HG03196 (cell line): ENCODE measurements at regions not wholly inside any gene's neighbourhood (a gene's known extent, or its start where the extent isn't known, plus 50 kb on each side); places are given as distances from the start of the nearest gene placed in this dataset.
"Not testable (repeated sequence)": the region's sequence is repeated elsewhere in the genome, so short reads cannot be mapped to it uniquely, and the experiment has no call there.

Experiments used
- ATAC-seq: cut with Tn5 transposase; IDR thresholded peaks from one replicate; pipeline ENCODE4 v1.9.1; 2021; ENCODE audit not compliant: unreplicated experiment

GRCh38 chr6:90375681-90376439 is 79.2 kb upstream of the BACH2 start:
- no peak for ATAC-seq

DNA sequence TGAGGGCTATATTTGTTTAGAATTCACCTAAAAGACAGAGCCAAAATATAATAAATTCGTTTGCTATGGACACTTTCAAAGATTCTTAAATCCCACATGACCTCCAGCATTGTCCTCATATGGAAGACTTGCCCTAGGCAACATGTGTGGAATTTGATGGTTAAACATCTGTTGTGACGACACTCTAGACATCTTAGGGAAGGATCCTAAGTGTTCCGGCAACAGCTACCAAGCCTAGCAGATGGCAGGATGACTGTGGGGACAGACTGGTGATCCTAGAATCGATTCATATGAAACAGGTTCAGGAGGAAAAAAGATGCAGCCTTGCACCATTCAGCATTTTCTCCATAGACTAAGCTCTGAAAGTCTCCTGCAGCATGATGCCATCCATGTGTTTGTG is 77.6 kb upstream of the BACH2 start:
- no peak for ATAC-seq

DNA sequence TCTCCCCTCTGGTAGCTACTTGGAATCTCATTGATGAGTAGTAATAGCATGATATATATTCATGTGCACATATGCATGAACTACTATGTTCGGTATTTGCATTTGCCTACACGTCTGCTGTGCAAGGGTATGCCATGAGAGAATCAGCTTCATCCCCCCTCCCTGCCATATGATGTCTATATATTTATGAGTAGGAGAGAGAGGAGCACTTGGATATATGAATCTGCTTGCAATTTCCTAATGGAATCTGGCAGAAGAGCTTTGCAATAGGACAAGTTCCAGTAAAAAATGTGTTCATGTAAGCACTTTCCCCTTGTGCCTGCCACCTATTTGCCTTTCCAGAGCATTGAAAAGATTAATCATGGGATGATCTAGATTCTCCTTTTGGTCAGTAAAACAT is 76.2 kb upstream of the BACH2 start:
- no peak for ATAC-seq

- ATAC-seq = no peak
Measured at GRCh38 chr6:90372450-90372849, 75.8 kb upstream of the BACH2 start.

DNA sequence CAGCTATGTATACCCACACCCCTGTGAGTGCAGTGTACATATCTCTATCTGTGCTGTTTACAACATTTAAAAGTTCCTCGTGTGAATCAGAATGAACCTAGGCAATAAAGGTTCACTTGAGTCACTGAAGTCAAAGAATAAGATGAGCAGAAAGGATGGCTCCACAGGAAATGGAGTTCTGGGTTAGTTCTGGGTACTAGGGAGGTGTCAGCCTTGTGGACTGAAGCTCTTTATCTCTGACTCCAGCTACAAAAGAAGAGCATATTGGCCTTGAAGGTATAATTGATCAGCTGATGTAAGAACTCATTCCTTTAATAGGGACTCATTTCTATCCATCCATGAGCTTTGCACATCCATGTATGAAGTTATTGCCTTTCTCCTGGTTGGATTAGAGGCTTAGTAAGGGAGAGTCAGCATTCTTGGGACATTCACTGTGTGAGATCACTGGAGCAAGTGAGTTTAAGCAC is 73.9 kb upstream of the BACH2 start:
- no peak for ATAC-seq

DNA sequence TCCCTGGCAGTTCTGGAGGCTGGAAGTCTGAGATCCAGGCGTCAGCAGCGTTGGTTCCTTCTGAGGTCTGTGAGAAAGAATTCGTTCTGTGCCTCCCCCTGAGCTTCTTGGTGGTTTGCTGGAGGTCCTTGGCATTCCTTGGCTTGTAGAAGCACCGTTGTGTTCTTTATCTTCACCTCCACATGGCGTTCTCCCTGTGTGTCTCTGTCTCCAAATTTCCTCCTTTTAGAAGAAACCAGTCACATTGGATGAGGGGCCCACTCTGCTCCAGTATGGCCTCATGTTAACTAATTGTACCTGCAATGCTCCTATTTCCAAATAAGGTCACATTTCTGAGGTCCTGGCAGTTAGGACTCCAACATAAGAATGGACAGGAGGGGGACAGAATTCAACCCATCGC is 73.0 kb upstream of the BACH2 start:
- ATAC-seq = no peak

DNA sequence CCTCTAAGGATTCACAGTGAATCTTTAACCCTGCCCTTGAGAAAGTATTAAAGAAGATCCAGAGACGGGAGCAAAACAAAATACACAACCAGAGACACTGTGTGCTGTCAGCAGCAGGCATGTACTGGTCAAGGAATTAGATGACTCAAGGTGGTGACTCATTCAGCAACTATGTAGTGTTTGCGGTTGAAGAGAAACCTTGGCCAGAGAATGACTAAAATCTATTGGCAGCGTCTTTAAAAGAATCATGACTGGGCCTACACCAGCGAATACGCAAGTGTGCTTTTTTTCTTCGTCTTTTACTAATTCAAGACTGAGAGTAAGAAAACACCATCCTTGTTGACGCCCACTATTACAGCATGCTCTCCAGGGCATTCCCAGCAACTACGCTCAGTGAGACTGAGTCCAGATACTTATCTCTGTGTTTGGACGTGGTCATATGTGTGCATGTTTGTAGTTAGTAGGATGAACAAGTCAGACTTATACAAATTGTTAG is 72.4 kb upstream of the BACH2 start:
- ATAC-seq = peak; percentile 100

DNA sequence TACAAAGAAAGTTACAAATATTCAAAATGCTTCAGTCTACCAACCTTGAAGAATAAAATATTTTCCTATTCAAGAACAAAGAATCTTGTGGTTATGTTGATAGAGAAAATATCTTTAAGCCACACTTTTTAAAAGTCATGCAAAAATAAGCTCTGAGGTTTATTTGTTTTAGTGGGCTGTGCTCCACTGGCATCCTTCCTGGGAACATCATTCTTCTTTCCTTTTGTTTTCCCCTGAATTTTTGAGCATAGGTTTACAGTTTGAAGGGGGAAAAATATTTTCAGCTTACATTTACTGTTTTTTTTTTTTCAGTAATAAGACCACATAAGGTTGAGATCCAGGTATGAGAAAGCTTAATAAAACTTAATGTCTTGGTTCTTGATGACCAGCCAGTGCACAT is 72.0 kb upstream of the BACH2 start:
- no peak for ATAC-seq

GRCh38 chr6:90368001-90368400 is 71.4 kb upstream of the BACH2 start:
- no peak for ATAC-seq

DNA sequence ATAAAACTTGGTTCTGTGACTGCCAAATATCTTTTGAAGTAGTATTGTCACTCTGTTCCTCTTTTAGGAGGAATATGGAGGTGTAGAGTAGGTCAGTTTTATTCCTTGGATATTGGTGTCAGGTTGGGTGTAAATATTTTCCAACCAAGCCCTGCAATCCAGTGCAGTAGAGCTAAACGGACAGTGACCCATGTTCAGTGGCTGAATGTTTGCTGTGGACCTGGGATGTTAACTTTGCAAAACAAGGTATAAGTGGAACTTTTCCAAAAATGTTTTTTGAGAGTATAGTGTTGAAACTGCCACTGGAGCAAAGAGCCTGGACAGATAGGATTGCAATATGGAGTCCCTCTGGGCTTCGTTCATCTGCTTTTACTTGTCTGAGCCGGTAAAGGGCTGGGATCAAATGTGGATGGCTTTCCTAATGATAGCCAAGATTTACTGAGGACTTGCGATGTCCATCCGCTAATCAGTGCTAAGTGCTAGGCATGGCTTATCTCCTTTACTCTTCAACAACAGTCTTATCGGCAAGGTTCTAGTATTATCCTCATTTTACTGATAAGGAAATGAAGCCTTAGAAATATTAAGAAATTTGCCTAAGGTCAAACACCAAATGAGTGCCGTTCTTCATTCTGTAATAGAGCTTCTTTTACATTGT is 69.0 kb upstream of the BACH2 start:
- ATAC-seq = no peak

- no peak for ATAC-seq
Measured at GRCh38 chr6:90365002-90365401, 68.4 kb upstream of the BACH2 start.

DNA sequence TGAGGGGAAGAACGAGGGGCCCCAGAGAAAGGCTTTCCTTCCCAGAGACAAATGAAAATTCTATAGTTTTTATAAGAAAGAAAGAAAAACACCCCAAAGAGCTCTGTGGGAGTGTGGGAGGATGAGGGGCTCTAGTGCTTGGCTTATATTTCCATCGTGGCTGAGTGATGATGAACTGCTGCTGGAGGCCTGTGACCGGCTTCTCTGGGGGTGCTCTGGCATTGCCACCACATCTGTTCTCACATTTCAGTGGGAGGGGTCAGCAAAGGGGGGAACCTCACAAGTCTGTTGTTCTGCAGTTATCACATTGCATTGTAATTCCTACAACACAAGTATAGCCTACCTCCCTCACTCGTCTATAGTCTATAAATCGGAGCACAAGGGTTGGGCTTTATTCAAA is 67.6 kb upstream of the BACH2 start:
- no peak for ATAC-seq

- no peak for ATAC-seq
Measured at GRCh38 chr6:90362318-90362717, 65.7 kb upstream of the BACH2 start.

DNA sequence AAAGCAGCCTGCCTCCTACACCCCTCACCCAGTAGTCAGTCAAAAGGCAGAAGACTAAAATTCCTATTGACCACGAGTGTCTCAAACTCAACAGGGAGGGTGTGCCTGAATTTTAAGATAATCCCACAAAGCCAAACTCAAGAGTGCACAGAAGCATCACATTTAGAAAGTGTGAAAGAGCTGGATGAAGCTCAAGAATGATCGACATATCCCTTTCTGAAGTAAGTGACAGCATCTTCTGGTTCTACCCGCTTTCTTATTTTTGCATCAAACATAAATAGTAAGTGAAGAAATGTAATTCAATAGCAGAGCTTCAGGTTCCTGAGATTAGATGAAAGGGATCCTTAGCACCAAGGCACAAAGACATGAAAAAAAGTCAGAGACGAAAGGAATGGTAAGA is 64.5 kb upstream of the BACH2 start:
- no peak for ATAC-seq

GRCh38 chr6:90358036-90358770 is 61.6 kb upstream of the BACH2 start:
- not testable (repeated sequence) for ATAC-seq

DNA sequence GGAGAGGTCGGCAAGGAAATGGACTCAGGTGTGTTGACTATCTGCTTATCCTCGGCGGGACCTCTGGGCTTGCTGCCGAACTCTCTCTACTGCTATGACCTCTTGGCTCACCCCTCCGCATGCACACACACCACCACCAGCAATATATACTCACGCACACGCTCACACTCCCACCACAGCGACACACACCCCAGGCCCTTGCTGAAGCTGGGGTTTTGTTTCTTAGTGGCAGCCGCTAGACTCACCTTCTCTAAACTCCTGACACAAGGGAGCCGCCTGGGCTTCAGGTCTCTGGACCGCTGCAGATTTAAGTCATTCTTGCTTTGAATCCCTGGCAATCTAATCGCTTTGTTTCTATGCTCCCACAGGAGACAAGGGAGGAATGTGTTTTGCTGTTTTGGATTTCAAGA is 59.4 kb upstream of the BACH2 start:
- no peak for ATAC-seq

GRCh38 chr6:90354961-90355360 is 58.3 kb upstream of the BACH2 start:
- ATAC-seq = no peak

DNA sequence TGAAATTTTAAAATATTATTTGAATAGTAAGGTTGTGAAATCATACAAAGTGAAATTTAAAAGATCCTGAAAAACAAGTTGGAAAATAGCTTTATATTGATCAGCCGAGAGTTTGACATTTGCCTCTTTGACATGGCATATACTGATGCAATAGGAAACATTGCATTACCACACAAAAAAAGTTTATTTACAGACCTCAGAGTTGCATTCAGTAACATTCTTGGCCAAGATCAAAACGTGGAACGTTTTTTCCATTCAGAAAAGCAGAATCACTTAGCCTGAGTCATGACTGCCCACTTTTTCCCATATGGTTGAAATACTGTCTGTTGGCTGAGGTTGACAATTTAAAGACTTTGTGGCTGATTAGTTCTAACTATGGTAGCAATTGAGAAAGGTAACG is 55.1 kb upstream of the BACH2 start:
- ATAC-seq = no peak

DNA sequence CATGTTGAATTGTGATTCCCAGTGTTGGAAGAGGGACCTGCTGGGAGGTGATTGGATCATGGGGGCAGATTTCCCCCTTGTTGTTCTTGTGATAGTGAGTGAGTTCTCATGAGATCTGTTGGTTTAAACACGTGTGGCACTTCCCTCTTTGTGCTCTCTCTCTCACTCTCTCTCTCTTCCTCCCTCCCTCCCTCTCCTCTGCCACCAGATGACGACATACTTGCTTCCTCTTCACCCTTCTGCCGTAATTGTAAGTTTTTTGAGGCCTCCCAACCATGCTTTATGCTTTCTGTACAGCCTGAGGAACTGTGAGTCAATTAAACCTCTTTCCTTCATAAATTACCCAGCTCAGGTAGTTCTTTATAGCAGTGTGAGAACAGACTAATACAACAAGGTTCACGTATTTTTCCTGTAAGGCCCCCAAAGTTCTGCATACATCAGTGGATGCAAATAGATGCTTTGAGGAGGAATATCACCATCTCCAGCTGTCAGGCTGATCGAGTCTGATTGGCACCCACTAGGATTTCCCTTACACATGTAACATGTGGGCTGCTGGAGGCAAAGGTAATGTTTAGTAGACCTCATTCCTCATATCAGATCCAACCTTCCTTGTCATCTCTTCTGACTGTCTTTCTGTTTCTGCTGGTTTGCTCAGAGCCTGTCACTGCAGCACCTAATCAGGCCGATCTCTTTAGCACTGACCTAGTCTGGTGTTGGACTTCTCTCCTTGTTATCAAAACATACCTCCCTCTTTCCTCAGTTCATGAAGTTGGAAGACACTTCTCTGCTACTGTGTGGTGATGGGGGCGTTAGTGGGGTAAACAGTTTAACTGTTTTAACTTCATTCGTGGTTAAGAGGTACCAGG is 54.3 kb upstream of the BACH2 start:
- no peak for ATAC-seq

GRCh38 chr6:90347411-90347851 is 50.8 kb upstream of the BACH2 start:
- no peak for ATAC-seq

GRCh38 chr6:90346729-90347128 is 50.1 kb upstream of the BACH2 start:
- ATAC-seq = no peak
